ENCODE measurements at regions not wholly inside any gene's neighbourhood (a gene's known extent, or its start where the extent isn't known, plus 50 kb on each side); places are given as distances from the start of the nearest gene placed in this dataset.
A peak's percentile ranks its signal among the peaks of the same experiment; 100 is the strongest.

DNA sequence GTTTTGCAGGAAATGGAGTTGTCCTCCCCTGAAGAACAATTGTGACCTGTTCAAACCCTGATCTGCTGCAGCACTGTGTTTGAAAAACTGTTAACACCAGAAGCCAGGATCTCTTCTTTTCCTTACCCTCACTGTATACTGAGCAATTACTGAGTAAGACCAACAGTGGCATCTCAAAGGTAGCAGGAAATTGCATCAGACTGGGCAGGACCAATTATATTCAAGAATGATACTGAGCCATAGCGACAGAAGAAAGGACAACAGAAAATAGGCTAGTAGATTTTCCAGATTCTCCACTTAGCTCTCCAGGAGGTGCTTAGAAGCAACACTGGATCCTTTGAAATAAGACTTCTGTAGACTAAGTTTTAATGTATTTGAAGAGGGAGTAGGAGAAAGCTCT lies 57.4 kb upstream of the INHBA start:
- Histone ChIP-seq H3K27ac (ENCODE audit: control insufficient read depth, insufficient read depth) (no peak overlapping the region), H3K4me2 (ENCODE audit: control insufficient read depth, insufficient read depth) (no peak overlapping the region), H3K9ac (ENCODE audit: control insufficient read depth, insufficient read depth, low read length) (no peak overlapping the region), H3K9me3 (replicated peaks; ENCODE audit: control insufficient read depth, insufficient read depth, low read length) (peaks cover 1% of the 10 kb centered on the region; the same call in 2 of the 3 replicates), H2AFZ (ENCODE audit: control insufficient read depth, low read depth, low read length) (peak overlapping the region; percentile 23; the same call in 1 of the 2 replicates), H3K79me2 (ENCODE audit: control insufficient read depth, insufficient read depth, low read length) (no peaks in the 10 kb centered on the region), H3K36me3 (ENCODE audit: control insufficient read depth in 2 of 2, insufficient read depth in 2 of 2, low read length in 1 of 2) (no peaks in the 10 kb centered on the region), H4K20me1 (ENCODE audit: control insufficient read depth, insufficient read depth) (no peaks in the 10 kb centered on the region), H3K4me3 (no peak overlapping the region), H3K4me1 (ENCODE audit: control insufficient read depth, insufficient read depth, low read length) (no peaks in the 10 kb centered on the region), H3K27me3 (replicated peaks in 1 of 2; ENCODE audit: control insufficient read depth in 2 of 2, insufficient read depth in 2 of 2, low read length in 1 of 2) (no peaks in the 10 kb centered on the region)
- CTCF ChIA-PET: interaction anchor here (0.8 to 1.5 kb wide), 2 partner anchors 8 to 9 kb away, joined by 3 to 4 read pairs; no protein-coding TSS in a partner anchor
- intact Hi-C loops (cut with micrococcal nuclease; ENCODE audit: unreplicated experiment): no loop called here
- FAIRE-seq (no peak), ATAC-seq (no peak), DNase-seq (ENCODE audit: low read depth, low spot score) (no peak)
- RAD21 ChIA-PET (ENCODE audit: unreplicated experiment): interaction anchor here (1.0 kb wide), 1 partner anchor 11 kb away, joined by 3 read pairs; no protein-coding TSS in a partner anchor
- in situ Hi-C loops (cut with MboI): no loop called here
- TF ChIP-seq ZSCAN29 (IDR thresholded peaks at IDR 0.05): no peak
- no peak for TF ChIP-seq IRF4 (IDR thresholded peaks at IDR 0.05; ENCODE audit: low read depth, low read length)
- TF ChIP-seq TCF3 (IDR thresholded peaks at IDR 0.05; ENCODE audit: borderline replicate concordance, insufficient read depth, low read depth, low read length): no peak
- TF ChIP-seq MYB (IDR thresholded peaks at IDR 0.05; ENCODE audit: borderline replicate concordance, low read depth, low read length): no peak
- TF ChIP-seq RAD51 (IDR thresholded peaks at IDR 0.05): no peak
- TF ChIP-seq KLF5 (IDR thresholded peaks at IDR 0.05; ENCODE audit: partially characterized antibody): no peak
- no peak for TF ChIP-seq EP300 (IDR thresholded peaks at IDR 0.05; ENCODE audit: borderline replicate concordance in 1 of 2, control insufficient read depth in 1 of 2, low read depth in 2 of 2, low read length in 2 of 2)
- TF ChIP-seq, protein P1, sequence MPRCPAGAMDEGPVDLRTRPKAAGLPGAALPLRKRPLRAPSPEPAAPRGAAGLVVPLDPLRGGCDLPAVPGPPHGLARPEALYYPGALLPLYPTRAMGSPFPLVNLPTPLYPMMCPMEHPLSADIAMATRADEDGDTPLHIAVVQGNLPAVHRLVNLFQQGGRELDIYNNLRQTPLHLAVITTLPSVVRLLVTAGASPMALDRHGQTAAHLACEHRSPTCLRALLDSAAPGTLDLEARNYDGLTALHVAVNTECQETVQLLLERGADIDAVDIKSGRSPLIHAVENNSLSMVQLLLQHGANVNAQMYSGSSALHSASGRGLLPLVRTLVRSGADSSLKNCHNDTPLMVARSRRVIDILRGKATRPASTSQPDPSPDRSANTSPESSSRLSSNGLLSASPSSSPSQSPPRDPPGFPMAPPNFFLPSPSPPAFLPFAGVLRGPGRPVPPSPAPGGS (IDR thresholded peaks at IDR 0.05; ENCODE audit: borderline replicate concordance, insufficient read depth, low read depth, low read length, poor library complexity, severe bottlenecking): no peak
- no peak for TF ChIP-seq PKNOX1 (IDR thresholded peaks at IDR 0.05)
- TF ChIP-seq RCOR1 (conservative IDR thresholded peaks at IDR 0.05; ENCODE audit: low read depth, low read length): no peak
- no peak for TF ChIP-seq SIN3A (IDR thresholded peaks at IDR 0.05; ENCODE audit: low read depth, low read length)
- no peak for TF ChIP-seq BHLHE40 (IDR thresholded peaks at IDR 0.05; ENCODE audit: borderline replicate concordance in 1 of 2, low read depth in 2 of 2, low read length in 1 of 2)
- no peak for TF ChIP-seq CHD2 (IDR thresholded peaks at IDR 0.05; ENCODE audit: borderline replicate concordance, low read depth, low read length)
- TF ChIP-seq BMI1 (IDR thresholded peaks at IDR 0.05; ENCODE audit: borderline replicate concordance): no peak
- TF ChIP-seq HDGF (IDR thresholded peaks at IDR 0.05): no peak
- no peak for TF ChIP-seq ZNF217 (IDR thresholded peaks at IDR 0.05)
- no peak for TF ChIP-seq PML (IDR thresholded peaks at IDR 0.05; ENCODE audit: low read length)
- no peak for TF ChIP-seq EZH2 (IDR thresholded peaks at IDR 0.05; ENCODE audit: borderline replicate concordance, control insufficient read depth, low read depth, low read length)
- SMC1A ChIA-PET (ENCODE audit: uncharacterized antibody, unreplicated experiment): interaction anchor here (0.9 to 2.6 kb wide), 3 partner anchors 9 to 110 kb away, joined by 3 to 8 read pairs (median 3); no protein-coding TSS in a partner anchor
- POLR2A ChIA-PET: interaction anchor here (0.7 kb wide), 1 partner anchor 38 kb away, joined by 3 read pairs; no protein-coding TSS in a partner anchor
- BruUV-seq (replicated peaks): no TSS peak
- WGBS (ENCODE audit: insufficient coverage, insufficient replicate concordance, low lambda C conversion rate, missing lambda C conversion rate): 60% methylated on average over 1 of the region's 1 CpG
